Mesendoderm (in vitro differentiated cells): ENCODE measurements at regions not wholly inside any gene's neighbourhood (a gene's known extent, or its start where the extent isn't known, plus 50 kb on each side); places are given as distances from the start of the nearest gene placed in this dataset.
A peak's percentile ranks its signal among the peaks of the same experiment; 100 is the strongest.

ENCODE experiments used
- DNase-seq: peaks from one replicate; pipeline ENCODE4 v3.0.0; 2013
- H2AK5ac ChIP-seq: 2 replicates; pipeline ENCODE4 v1.6.1; 2013; ENCODE audit warnings: low read length, inconsistent platforms
- H2BK120ac ChIP-seq: 2 replicates; pipeline ENCODE4 v1.6.1; 2013; ENCODE audit warnings: low read depth, mild to moderate bottlenecking, low read length, moderate library complexity, mixed read lengths
- H2BK15ac ChIP-seq: replicated peaks from 2 replicates; pipeline ENCODE4 v1.6.1; 2013; ENCODE audit warnings: low read depth, mild to moderate bottlenecking, moderate library complexity
- H2BK5ac ChIP-seq: 2 replicates; pipeline ENCODE4 v1.6.1; 2013; ENCODE audit warnings: low read length, inconsistent platforms
- H3K18ac ChIP-seq: 2 replicates; pipeline ENCODE4 v1.6.1; 2013; ENCODE audit warnings: mild to moderate bottlenecking, low read length, mixed read lengths
- H3K23ac ChIP-seq: one replicate; pipeline ENCODE4 v1.6.1; 2013; ENCODE audit warnings: low read length
- H3K27ac ChIP-seq: 2 replicates; pipeline ENCODE4 v1.5.1; 2013; ENCODE audit warnings: low read depth, mild to moderate bottlenecking, inconsistent platforms, low read length, moderate library complexity
- H3K27me3 ChIP-seq: 2 replicates; pipeline ENCODE4 v1.6.1; 2013; ENCODE audit warnings: low read length, control low read depth, mild to moderate bottlenecking, inconsistent platforms; ENCODE audit not compliant: insufficient read depth, poor library complexity
- H3K36me3 ChIP-seq: 2 replicates; pipeline ENCODE4 v1.6.1; 2013; ENCODE audit warnings: low read length, inconsistent platforms; ENCODE audit not compliant: control insufficient read depth, insufficient read depth
- H3K4ac ChIP-seq: one replicate; pipeline ENCODE4 v1.6.1; 2013; ENCODE audit warnings: low read depth, mild to moderate bottlenecking, low read length, moderate library complexity
- H3K4me1 ChIP-seq: 2 replicates; pipeline ENCODE4 v1.6.1; 2013; ENCODE audit warnings: low read depth, low read length, inconsistent platforms; ENCODE audit not compliant: control insufficient read depth
- H3K4me2 ChIP-seq: 2 replicates; pipeline ENCODE4 v1.6.1; 2013; ENCODE audit warnings: low read length
- H3K4me3 ChIP-seq: 2 replicates; pipeline ENCODE4 v1.5.1; 2013; ENCODE audit warnings: mild to moderate bottlenecking, low read length
- H3K56ac ChIP-seq: one replicate; pipeline ENCODE4 v1.6.1; 2013; ENCODE audit warnings: low read length
- H3K79me1 ChIP-seq: 2 replicates; pipeline ENCODE4 v1.6.1; 2013; ENCODE audit warnings: low read length, inconsistent platforms
- H3K79me2 ChIP-seq: 2 replicates; pipeline ENCODE4 v1.6.1; 2013; ENCODE audit warnings: mild to moderate bottlenecking, low read length; ENCODE audit not compliant: control insufficient read depth, insufficient read depth
- H3K9ac ChIP-seq: 2 replicates; pipeline ENCODE4 v1.6.1; 2013; ENCODE audit warnings: low read length, inconsistent platforms
- H4K5ac ChIP-seq: one replicate; pipeline ENCODE4 v1.6.1; 2013; ENCODE audit warnings: low read length
- H4K8ac ChIP-seq: one replicate; pipeline ENCODE4 v1.6.1; 2013; ENCODE audit warnings: low read depth, mild to moderate bottlenecking, control low read depth, low read length, moderate library complexity
- WGBS: extraction: QIAGEN DNeasy Blood & Tissue Kit; methylation state at CpG from one replicate; pipeline ENCODE4 v1.1.7; 2013; ENCODE audit warnings: low lambda C conversion rate, missing lambda C conversion rate; ENCODE audit not compliant: insufficient coverage; ENCODE audit errors: extremely low coverage; 5-methylcytosine and 5-hydroxymethylcytosine counted together

DNA sequence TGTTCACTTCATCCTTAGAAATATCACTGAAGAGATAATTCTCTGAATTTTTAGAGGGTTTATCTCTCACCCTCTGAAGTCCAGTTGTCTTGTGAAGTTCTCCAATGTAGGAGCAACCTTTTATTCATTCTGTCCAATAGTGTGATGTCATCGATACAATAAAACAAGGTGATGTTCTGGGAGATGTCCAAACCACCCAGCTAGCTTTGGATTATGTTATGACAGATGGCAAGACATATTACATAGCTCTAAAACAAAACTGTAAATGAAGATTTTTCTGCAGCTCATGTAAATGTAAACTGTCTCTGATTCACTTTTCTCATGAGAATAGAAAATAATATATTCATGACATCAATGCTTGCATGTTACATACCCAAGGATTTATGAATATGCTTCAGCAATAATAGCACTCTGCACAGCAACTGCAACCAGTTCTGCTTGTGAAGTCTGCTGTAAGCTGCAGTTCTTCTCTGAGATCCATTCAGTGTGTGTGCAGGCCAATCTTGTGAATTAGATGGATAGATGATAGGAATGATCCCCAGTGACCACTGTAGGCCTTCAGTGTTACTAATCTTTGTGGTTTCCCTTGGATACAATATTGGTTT is 172.6 kb upstream of the CDH12 start:
- H3K23ac ChIP-seq = no peak overlapping the region
- DNase-seq = no peak
- H3K9ac ChIP-seq = no peak overlapping the region
- H3K4ac ChIP-seq = no peak overlapping the region
- H3K79me1 ChIP-seq = no peaks in the 10 kb centered on the region
- H3K4me2 ChIP-seq = no peak overlapping the region
- no peaks in the 10 kb centered on the region for H3K36me3 ChIP-seq
- H4K8ac ChIP-seq = no peak overlapping the region
- no peak overlapping the region for H3K18ac ChIP-seq
- WGBS = no CpG with 5 or more reads among the region's 1 CpG
- no peak overlapping the region for H2AK5ac ChIP-seq
- no peak overlapping the region for H3K4me3 ChIP-seq
- no peak overlapping the region for H2BK5ac ChIP-seq
- H3K27ac ChIP-seq = no peak overlapping the region
- H3K79me2 ChIP-seq = no peaks in the 10 kb centered on the region
- H2BK120ac ChIP-seq = no peak overlapping the region
- no peak overlapping the region for H4K5ac ChIP-seq
- no peak overlapping the region for H2BK15ac ChIP-seq
- H3K4me1 ChIP-seq = no peaks in the 10 kb centered on the region
- no peaks in the 10 kb centered on the region for H3K27me3 ChIP-seq
- H3K56ac ChIP-seq = no peak overlapping the region

GRCh38 chr5:23024470-23024869 is 171.3 kb upstream of the CDH12 start:
- Histone ChIP-seq H3K18ac (no peak overlapping the region), H4K5ac (no peak overlapping the region), H3K4me2 (no peak overlapping the region), H2BK15ac (no peak overlapping the region), H3K36me3 (no peaks in the 10 kb centered on the region), H3K4ac (no peak overlapping the region), H2BK120ac (no peak overlapping the region), H3K9ac (no peak overlapping the region), H3K79me2 (no peaks in the 10 kb centered on the region), H3K4me3 (no peak overlapping the region), H3K23ac (no peak overlapping the region), H3K27me3 (no peaks in the 10 kb centered on the region), H4K8ac (no peak overlapping the region), H2AK5ac (no peak overlapping the region), H3K27ac (no peak overlapping the region), H3K79me1 (no peaks in the 10 kb centered on the region), H3K4me1 (no peaks in the 10 kb centered on the region), H3K56ac (no peak overlapping the region), H2BK5ac (no peak overlapping the region)
- DNase-seq = peak; percentile 11
- WGBS = no CpG with 5 or more reads among the region's 5 CpGs

DNA sequence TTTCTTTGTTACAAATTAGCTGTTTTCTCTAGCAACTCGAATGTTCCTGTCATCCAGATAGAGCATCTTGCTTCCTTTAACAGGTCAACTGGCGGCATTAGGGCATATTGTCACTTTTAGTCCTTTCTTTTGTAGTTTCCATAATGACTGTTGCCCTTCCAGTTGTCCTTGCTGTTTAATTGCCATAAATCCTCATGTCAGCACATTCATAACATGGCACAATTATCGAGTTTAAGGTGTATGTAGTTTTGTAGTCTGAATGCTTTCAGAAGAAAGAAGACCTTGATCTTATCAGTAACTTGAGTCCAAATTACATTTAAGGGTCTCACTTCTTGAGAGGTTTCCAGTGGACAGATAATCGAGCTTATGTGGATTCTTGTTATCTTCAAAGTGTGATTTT is 161.7 kb upstream of the CDH12 start:
- Histone ChIP-seq H3K36me3 (no peaks in the 10 kb centered on the region), H3K27me3 (no peaks in the 10 kb centered on the region), H4K5ac (no peak overlapping the region), H2BK120ac (no peak overlapping the region), H3K56ac (no peak overlapping the region), H2AK5ac (no peak overlapping the region), H2BK5ac (no peak overlapping the region), H3K23ac (no peak overlapping the region), H3K4me1 (no peaks in the 10 kb centered on the region), H3K79me2 (no peaks in the 10 kb centered on the region), H3K4ac (no peak overlapping the region), H3K4me3 (no peak overlapping the region), H2BK15ac (no peak overlapping the region), H3K4me2 (no peak overlapping the region), H3K18ac (no peak overlapping the region), H3K9ac (no peak overlapping the region), H3K27ac (no peak overlapping the region), H3K79me1 (no peaks in the 10 kb centered on the region), H4K8ac (no peak overlapping the region)
- DNase-seq = no peak
- no CpG with 5 or more reads among the region's 4 CpGs for WGBS

GRCh38 chr5:23014266-23014665 is 161.1 kb upstream of the CDH12 start:
- DNase-seq = no peak
- WGBS = no CpG with 5 or more reads among the region's 1 CpG
- no peaks in the 10 kb centered on the region for H3K36me3 ChIP-seq
- H3K18ac ChIP-seq = no peak overlapping the region
- H3K79me1 ChIP-seq = no peaks in the 10 kb centered on the region
- no peak overlapping the region for H3K4me2 ChIP-seq
- H3K9ac ChIP-seq = no peak overlapping the region
- no peak overlapping the region for H4K8ac ChIP-seq
- H2BK5ac ChIP-seq = no peak overlapping the region
- no peak overlapping the region for H3K56ac ChIP-seq
- H3K4me3 ChIP-seq = no peak overlapping the region
- no peak overlapping the region for H2BK15ac ChIP-seq
- no peaks in the 10 kb centered on the region for H3K4me1 ChIP-seq
- H3K23ac ChIP-seq = no peak overlapping the region
- H3K27ac ChIP-seq = no peak overlapping the region
- no peak overlapping the region for H2AK5ac ChIP-seq
- no peak overlapping the region for H2BK120ac ChIP-seq
- H4K5ac ChIP-seq = no peak overlapping the region
- H3K4ac ChIP-seq = no peak overlapping the region
- H3K79me2 ChIP-seq = no peaks in the 10 kb centered on the region
- H3K27me3 ChIP-seq = no peaks in the 10 kb centered on the region

GRCh38 chr5:23013395-23013998 is 160.4 kb upstream of the CDH12 start:
- Histone ChIP-seq H3K18ac (no peak overlapping the region), H4K8ac (no peak overlapping the region), H3K4me2 (no peak overlapping the region), H3K27ac (no peak overlapping the region), H3K79me2 (no peaks in the 10 kb centered on the region), H2BK15ac (no peak overlapping the region), H2BK5ac (no peak overlapping the region), H3K79me1 (no peaks in the 10 kb centered on the region), H3K27me3 (no peaks in the 10 kb centered on the region), H3K9ac (no peak overlapping the region), H2BK120ac (no peak overlapping the region), H3K56ac (no peak overlapping the region), H3K4ac (no peak overlapping the region), H3K23ac (no peak overlapping the region), H3K4me3 (no peak overlapping the region), H2AK5ac (no peak overlapping the region), H4K5ac (no peak overlapping the region), H3K36me3 (no peaks in the 10 kb centered on the region), H3K4me1 (no peaks in the 10 kb centered on the region)
- no CpG with 5 or more reads among the region's 4 CpGs for WGBS
- no peak for DNase-seq

DNA sequence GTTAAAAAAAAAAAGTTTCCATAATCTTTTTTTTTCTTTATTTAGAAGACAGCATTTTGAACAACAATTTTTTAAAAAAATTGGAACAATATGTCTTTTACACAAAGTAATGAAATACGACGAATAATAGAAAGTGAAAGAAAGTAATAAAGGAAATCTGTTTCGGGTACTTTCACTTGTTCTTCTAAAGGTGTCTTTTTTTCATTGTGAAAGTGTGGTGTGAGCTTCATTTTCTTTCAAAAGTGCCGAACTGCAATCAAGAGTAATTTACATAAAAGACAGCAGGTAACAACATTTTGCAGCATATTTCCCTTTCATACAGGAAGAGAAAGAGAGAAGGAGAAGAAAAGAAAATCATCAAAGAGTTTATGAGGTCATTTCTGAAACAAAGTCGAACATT is 159.7 kb upstream of the CDH12 start:
- Histone ChIP-seq H2AK5ac (no peak overlapping the region), H3K18ac (no peak overlapping the region), H2BK5ac (no peak overlapping the region), H3K9ac (no peak overlapping the region), H3K27me3 (no peaks in the 10 kb centered on the region), H3K4ac (no peak overlapping the region), H3K56ac (no peak overlapping the region), H4K5ac (no peak overlapping the region), H2BK120ac (no peak overlapping the region), H3K4me3 (no peak overlapping the region), H3K36me3 (no peaks in the 10 kb centered on the region), H3K4me1 (no peaks in the 10 kb centered on the region), H3K27ac (no peak overlapping the region), H3K79me1 (no peaks in the 10 kb centered on the region), H4K8ac (no peak overlapping the region), H3K23ac (no peak overlapping the region), H3K79me2 (no peaks in the 10 kb centered on the region), H2BK15ac (no peak overlapping the region), H3K4me2 (no peak overlapping the region)
- 100% methylated on average over 2 of the region's 5 CpGs for WGBS
- no peak for DNase-seq
